ENCODE measurements at regions not wholly inside any gene's neighbourhood (a gene's known extent, or its start where the extent isn't known, plus 50 kb on each side); places are given as distances from the start of the nearest gene placed in this dataset.

GRCh38 chr17:79501910-79502309 is 108.9 kb downstream of the RBFOX3 start:
- Histone ChIP-seq H3K9ac (ENCODE audit: low read length) (no peak overlapping the region), H3K27ac (ENCODE audit: low read length) (no peak overlapping the region), H3K79me2 (ENCODE audit: low read length) (no peaks in the 10 kb centered on the region), H3K27me3 (ENCODE audit: low read length) (peaks cover 74% of the 10 kb centered on the region), H2AFZ (ENCODE audit: low read length) (no peak overlapping the region), H3K36me3 (ENCODE audit: low read depth, low read length) (no peaks in the 10 kb centered on the region), H3K4me1 (ENCODE audit: insufficient read depth, low read length) (no peaks in the 10 kb centered on the region), H3K9me2 (replicated peaks; ENCODE audit: low read length) (no peaks in the 10 kb centered on the region), H3K9me3 (ENCODE audit: low read length) (no peaks in the 10 kb centered on the region), H3K4me2 (ENCODE audit: low read length) (no peak overlapping the region), H4K20me1 (ENCODE audit: low read length) (no peaks in the 10 kb centered on the region), H3F3A (ENCODE audit: low read length, unreplicated experiment) (no peaks in the 10 kb centered on the region), H3K4me3 (ENCODE audit: low read length) (no peak overlapping the region)
- ChIA-PET POLR2A (ENCODE audit: unreplicated experiment) (no interaction called here), CTCF (no interaction called here)
- intact Hi-C loops (cut with micrococcal nuclease): no loop called here
- no peak for TF ChIP-seq EZH2 (IDR thresholded peaks at IDR 0.05; ENCODE audit: low read length, unreplicated experiment)
- TF ChIP-seq, protein P1, sequence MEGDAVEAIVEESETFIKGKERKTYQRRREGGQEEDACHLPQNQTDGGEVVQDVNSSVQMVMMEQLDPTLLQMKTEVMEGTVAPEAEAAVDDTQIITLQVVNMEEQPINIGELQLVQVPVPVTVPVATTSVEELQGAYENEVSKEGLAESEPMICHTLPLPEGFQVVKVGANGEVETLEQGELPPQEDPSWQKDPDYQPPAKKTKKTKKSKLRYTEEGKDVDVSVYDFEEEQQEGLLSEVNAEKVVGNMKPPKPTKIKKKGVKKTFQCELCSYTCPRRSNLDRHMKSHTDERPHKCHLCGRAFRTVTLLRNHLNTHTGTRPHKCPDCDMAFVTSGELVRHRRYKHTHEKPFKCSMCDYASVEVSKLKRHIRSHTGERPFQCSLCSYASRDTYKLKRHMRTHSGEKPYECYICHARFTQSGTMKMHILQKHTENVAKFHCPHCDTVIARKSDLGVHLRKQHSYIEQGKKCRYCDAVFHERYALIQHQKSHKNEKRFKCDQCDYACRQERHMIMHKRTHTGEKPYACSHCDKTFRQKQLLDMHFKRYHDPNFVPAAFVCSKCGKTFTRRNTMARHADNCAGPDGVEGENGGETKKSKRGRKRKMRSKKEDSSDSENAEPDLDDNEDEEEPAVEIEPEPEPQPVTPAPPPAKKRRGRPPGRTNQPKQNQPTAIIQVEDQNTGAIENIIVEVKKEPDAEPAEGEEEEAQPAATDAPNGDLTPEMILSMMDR (conservative IDR thresholded peaks at IDR 0.05; ENCODE audit: low read depth, low read length): no peak
- TF ChIP-seq EZH2phosphoT487 (IDR thresholded peaks at IDR 0.05; ENCODE audit: borderline replicate concordance, low read length): no peak
- DNase-seq (no peak), ATAC-seq (no peak)
- BruUV-seq (replicated peaks): no TSS peak

- Histone ChIP-seq H2AFZ (ENCODE audit: low read length) (no peak overlapping the region), H3K9me3 (ENCODE audit: low read length) (no peaks in the 10 kb centered on the region), H3K27ac (ENCODE audit: low read length) (no peak overlapping the region), H3K4me2 (ENCODE audit: low read length) (no peak overlapping the region), H3K9me2 (replicated peaks; ENCODE audit: low read length) (no peaks in the 10 kb centered on the region), H3K27me3 (ENCODE audit: low read length) (peaks cover 65% of the 10 kb centered on the region), H3K36me3 (ENCODE audit: low read depth, low read length) (no peaks in the 10 kb centered on the region), H3K79me2 (ENCODE audit: low read length) (no peaks in the 10 kb centered on the region), H3K4me1 (ENCODE audit: insufficient read depth, low read length) (no peaks in the 10 kb centered on the region), H3K4me3 (ENCODE audit: low read length) (no peak overlapping the region), H4K20me1 (ENCODE audit: low read length) (no peaks in the 10 kb centered on the region), H3K9ac (ENCODE audit: low read length) (no peak overlapping the region), H3F3A (ENCODE audit: low read length, unreplicated experiment) (no peaks in the 10 kb centered on the region)
- intact Hi-C loops (cut with micrococcal nuclease): no loop called here
- POLR2A ChIA-PET (ENCODE audit: unreplicated experiment): no interaction called here
- no peak for TF ChIP-seq EZH2phosphoT487 (IDR thresholded peaks at IDR 0.05; ENCODE audit: borderline replicate concordance, low read length)
- ATAC-seq (no peak), DNase-seq (no peak)
- no TSS peak for BruUV-seq (replicated peaks)
- CTCF ChIA-PET: no interaction called here
Observed at GRCh38 chr17:79500745-79501618, 109.9 kb downstream of the RBFOX3 start.

DNA sequence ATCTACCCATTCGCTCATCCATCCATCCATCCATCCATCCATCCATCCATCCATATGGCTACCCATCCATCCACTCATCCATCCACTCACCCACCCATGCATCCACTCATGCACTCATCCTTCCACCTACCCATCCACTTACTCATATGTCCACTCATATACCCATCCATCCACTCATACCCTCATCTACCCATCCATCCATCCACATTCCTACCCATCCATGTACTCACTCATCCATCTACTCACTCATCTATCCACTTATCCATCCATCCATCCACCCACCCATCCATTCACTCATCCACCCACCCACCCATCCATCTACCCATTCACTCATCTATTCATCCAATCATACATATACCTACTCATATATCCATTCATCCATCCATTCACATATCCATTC is 112.0 kb downstream of the RBFOX3 start:
- ChIA-PET POLR2A (ENCODE audit: unreplicated experiment) (no interaction called here), CTCF (no interaction called here)
- TF ChIP-seq EZH2 (IDR thresholded peaks at IDR 0.05; ENCODE audit: low read length, unreplicated experiment): no peak
- TF ChIP-seq, protein P1 (conservative IDR thresholded peaks at IDR 0.05; ENCODE audit: low read depth, low read length): no peak
- no peak for TF ChIP-seq EZH2phosphoT487 (IDR thresholded peaks at IDR 0.05; ENCODE audit: borderline replicate concordance, low read length)
- DNase-seq (no peak), ATAC-seq (no peak)
- H3K4me3 ChIP-seq (ENCODE audit: low read length): no peak overlapping the region
- no peaks in the 10 kb centered on the region for H3F3A ChIP-seq (ENCODE audit: low read length, unreplicated experiment)
- H3K4me1 ChIP-seq (ENCODE audit: insufficient read depth, low read length): no peaks in the 10 kb centered on the region
- H3K9me3 ChIP-seq (ENCODE audit: low read length): no peaks in the 10 kb centered on the region
- H3K9me2 ChIP-seq (replicated peaks; ENCODE audit: low read length): no peaks in the 10 kb centered on the region
- H3K27me3 ChIP-seq (ENCODE audit: low read length): peaks cover 43% of the 10 kb centered on the region
- no peak overlapping the region for H3K4me2 ChIP-seq (ENCODE audit: low read length)
- no peaks in the 10 kb centered on the region for H3K36me3 ChIP-seq (ENCODE audit: low read depth, low read length)
- no peak overlapping the region for H3K9ac ChIP-seq (ENCODE audit: low read length)
- intact Hi-C loops (cut with micrococcal nuclease): no loop called here
- BruUV-seq (replicated peaks): no TSS peak
- no peak overlapping the region for H3K27ac ChIP-seq (ENCODE audit: low read length)
- no peaks in the 10 kb centered on the region for H4K20me1 ChIP-seq (ENCODE audit: low read length)
- H3K79me2 ChIP-seq (ENCODE audit: low read length): no peaks in the 10 kb centered on the region
- H2AFZ ChIP-seq (ENCODE audit: low read length): no peak overlapping the region
